ENCODE measurements at regions not wholly inside any gene's neighbourhood (a gene's known extent, or its start where the extent isn't known, plus 50 kb on each side); places are given as distances from the start of the nearest gene placed in this dataset.
A peak's percentile ranks its signal among the peaks of the same experiment; 100 is the strongest.

DNA sequence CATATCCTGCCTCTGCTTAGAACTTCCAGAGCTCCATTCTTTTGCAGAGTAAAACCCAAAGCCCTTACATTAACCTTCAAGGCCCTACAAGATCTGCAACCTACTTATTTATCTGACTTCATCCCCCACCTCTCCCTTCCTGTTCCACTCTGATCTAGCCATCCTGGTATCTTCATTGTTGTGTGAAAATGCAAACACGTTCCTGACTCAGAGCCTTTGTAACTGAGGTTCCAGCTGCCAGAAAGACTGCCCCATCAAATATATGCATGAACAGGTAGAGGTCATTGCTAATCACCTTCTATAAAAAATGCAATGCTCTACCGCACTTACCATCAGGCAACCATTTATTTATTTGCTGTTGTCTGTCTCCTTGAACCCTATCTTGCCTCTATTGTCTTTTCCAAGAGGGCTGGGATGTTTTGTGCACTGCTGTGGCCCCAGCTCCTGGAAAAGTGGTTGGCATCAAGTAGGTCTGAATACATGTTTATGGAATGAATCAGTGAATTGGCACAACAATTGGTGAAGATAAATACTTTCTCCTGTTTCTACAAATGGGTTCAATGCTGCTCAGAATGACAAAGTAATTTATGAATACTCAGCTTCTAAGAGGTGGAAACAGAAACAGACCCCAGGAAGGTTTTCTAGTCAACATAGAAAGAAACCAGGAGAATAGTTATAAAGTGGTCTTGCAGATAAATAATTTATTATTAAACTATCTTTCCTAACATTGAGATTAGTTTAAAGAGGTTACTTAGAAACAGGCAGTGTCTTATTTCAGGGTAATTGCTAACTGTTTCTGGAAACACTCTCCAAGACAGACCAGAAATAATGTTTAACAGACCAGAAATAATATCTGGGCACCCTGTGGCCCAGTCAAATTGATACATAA lies 230.6 kb upstream of the CD180 start:
- H3K9me3 Mint-ChIP-seq = peaks cover 3% of the 10 kb centered on the region
- no peak for DNase-seq (ENCODE audit: low spot score in 2 of 2)

DNA sequence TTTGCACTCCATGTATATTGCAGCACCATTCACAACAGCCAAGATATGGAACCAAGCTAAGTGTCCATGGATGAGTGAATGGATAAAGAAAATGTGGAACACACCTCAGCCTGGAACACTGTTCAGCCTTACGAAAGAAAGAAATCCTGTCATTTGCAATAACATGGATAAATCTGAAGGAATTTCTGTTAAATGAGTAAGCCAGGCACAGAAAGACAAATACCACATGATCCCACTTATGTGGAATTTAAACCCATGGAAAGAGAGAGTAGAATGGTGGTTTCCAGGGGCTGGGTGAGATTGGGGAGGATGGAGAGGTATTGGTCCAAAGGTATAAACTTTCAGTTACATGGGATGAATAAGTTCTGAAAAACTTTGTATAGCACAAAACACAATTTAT lies 228.9 kb upstream of the CD180 start:
- no peak overlapping the region for H3K4me3 Mint-ChIP-seq
- peaks cover 1% of the 10 kb centered on the region for H3K36me3 Mint-ChIP-seq
- H3K27ac Mint-ChIP-seq = no peak overlapping the region
- DNase-seq (ENCODE audit: low spot score in 2 of 2) (no peak), ATAC-seq (ENCODE audit: low read depth) (no peak)
- H3K9me3 Mint-ChIP-seq = peaks cover 3% of the 10 kb centered on the region
- peaks cover 4% of the 10 kb centered on the region for H3K27me3 Mint-ChIP-seq
- H3K4me1 Mint-ChIP-seq = no peaks in the 10 kb centered on the region

More for the DNA sequence above, 230.6 kb upstream of the CD180 start:
- Mint-ChIP-seq H3K27me3 (peaks cover under 1% of the 10 kb centered on the region), H3K4me1 (no peaks in the 10 kb centered on the region), H3K4me3 (no peak overlapping the region), H3K27ac (no peak overlapping the region), H3K36me3 (no peaks in the 10 kb centered on the region)
- ATAC-seq (ENCODE audit: low read depth) = no peak

DNA sequence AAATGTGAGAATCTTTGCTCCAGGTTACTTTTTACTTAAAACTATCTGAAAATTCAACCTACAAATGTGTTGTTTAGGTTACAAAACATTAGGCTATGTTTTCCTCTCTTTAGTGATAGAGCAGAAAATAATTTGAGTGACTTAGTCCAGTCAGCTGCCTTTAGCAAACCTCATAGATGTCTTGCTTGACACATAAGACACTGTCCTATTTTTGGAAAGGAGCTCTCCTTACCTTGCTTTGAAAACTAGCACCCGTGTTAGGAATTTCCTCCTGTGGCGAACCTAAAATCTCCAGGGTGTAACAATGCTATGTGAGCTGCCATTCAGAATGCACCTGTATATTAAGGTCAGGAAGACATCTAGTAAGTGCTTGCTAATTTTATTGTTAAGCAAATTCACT lies 221.2 kb upstream of the CD180 start:
- no peak for ATAC-seq (ENCODE audit: low read depth)
- Mint-ChIP-seq H3K4me3 (no peak overlapping the region), H3K9me3 (no peaks in the 10 kb centered on the region), H3K27me3 (peaks cover 4% of the 10 kb centered on the region), H3K36me3 (peaks cover 1% of the 10 kb centered on the region), H3K4me1 (no peaks in the 10 kb centered on the region), H3K27ac (no peak overlapping the region)
- DNase-seq (ENCODE audit: low spot score in 2 of 2) = no peak

DNA sequence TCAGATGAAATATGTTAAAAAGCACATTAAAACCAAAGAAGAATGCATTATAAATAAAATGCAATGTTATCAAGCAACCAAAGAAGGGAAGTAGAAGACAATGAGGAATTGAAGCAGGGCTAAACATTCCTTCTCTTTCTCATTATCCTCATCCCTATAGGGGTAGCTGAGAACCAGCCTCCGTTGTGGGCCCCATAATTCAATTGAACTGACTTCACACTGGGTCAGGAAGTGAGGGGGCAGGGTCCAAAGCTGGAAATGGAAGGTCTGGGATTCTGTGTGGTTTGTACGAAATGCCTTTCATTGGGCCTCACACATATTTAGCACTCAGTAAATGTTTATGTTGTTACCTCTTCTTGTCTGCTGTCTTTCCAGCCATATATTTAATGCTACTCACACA lies 220.4 kb upstream of the CD180 start:
- H3K36me3 Mint-ChIP-seq = no peaks in the 10 kb centered on the region
- no peak overlapping the region for H3K27ac Mint-ChIP-seq
- no peak overlapping the region for H3K4me3 Mint-ChIP-seq
- no peak for DNase-seq (ENCODE audit: low spot score in 2 of 2)
- ATAC-seq (ENCODE audit: low read depth) = no peak
- H3K4me1 Mint-ChIP-seq = no peaks in the 10 kb centered on the region
- no peaks in the 10 kb centered on the region for H3K9me3 Mint-ChIP-seq
- peaks cover 3% of the 10 kb centered on the region for H3K27me3 Mint-ChIP-seq

DNA sequence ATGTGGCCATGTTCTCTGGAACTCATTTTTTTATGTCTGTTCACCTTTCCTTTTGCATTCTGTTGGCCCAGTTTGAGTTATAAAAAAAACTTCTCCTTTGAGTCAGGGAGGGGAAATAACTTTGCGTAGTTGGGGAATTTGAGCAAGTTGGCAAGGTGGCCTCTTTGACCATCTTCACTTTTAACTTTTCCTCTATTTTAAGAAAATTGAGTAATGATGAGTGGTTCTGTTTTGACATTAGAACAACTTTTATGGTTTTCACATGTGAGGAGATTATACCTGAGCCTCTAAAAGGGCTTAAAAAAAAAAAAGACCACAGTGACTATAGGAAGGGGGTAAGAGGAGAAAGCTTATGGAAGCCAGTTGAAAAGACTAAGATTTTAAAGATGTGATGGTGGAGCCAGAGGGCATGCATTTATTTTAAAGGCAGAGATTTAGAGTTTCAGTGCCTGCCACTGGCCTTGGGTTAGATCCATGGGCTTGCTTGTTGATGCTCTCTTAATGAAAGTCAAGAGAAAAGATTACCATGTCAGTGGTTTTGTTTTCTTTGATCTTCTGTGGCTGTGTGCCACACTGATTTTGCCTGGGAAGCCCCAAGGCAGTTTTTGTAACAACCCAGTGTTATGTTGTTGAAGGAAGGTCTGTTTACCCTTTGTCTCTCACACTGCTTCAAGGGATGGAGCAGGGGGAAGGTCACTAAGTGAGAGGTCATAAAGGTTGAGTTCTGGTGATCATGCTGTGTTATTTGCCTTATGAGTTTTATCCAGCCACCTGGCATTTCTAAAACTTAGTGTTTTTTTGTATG lies 219.7 kb upstream of the CD180 start:
- no peak overlapping the region for H3K4me3 Mint-ChIP-seq
- no peak for ATAC-seq (ENCODE audit: low read depth)
- H3K4me1 Mint-ChIP-seq = no peaks in the 10 kb centered on the region
- H3K27ac Mint-ChIP-seq = no peak overlapping the region
- H3K9me3 Mint-ChIP-seq = no peaks in the 10 kb centered on the region
- peaks cover 3% of the 10 kb centered on the region for H3K27me3 Mint-ChIP-seq
- no peak for DNase-seq (ENCODE audit: low spot score in 2 of 2)
- no peaks in the 10 kb centered on the region for H3K36me3 Mint-ChIP-seq

DNA sequence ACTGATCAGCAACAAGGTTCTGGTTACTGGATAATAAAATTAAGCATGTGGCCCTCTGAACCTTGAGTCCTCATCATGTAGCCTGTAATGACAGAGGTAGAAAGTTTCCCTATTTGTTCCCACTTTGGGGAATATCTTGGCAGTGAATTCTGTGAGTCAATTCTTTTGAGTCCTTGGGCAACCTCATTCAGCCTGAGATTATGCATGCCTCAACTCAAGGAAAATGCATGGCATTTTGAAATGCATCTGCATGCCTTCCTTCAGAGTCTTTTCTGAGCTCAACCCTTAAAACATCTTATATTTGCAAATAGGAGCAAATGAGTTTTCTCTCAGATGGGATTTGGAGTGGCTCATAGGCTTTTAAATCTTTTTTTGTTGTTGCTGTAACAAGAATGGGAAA lies 218.1 kb upstream of the CD180 start:
- Mint-ChIP-seq H3K27ac (no peak overlapping the region), H3K4me1 (no peaks in the 10 kb centered on the region), H3K9me3 (no peaks in the 10 kb centered on the region), H3K27me3 (no peaks in the 10 kb centered on the region), H3K36me3 (no peaks in the 10 kb centered on the region), H3K4me3 (no peak overlapping the region)
- ATAC-seq (ENCODE audit: low read depth) (no peak), DNase-seq (ENCODE audit: low spot score in 2 of 2) (no peak)

DNA sequence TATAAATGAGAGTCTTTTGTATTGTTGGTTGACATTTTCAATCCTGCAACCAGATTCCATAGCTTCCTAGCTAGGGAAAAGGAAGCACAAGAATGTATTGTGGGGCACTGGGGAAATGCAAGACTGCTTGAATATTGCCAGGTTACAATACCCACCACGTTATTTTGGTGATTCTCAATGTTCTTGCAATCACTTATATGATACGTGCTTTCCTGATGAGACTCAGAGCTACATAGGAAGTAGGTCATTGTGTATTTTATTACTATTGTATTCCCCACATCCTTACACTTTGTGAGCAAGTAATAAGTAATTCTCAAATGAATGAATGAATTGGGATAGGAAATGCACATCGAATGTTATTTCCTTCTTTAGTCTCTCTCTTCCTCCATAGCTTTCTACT lies 217.1 kb upstream of the CD180 start:
- DNase-seq (ENCODE audit: low spot score in 2 of 2) (no peak), ATAC-seq (ENCODE audit: low read depth) (no peak)
- H3K36me3 Mint-ChIP-seq = no peaks in the 10 kb centered on the region
- H3K27me3 Mint-ChIP-seq = no peaks in the 10 kb centered on the region
- peaks cover 3% of the 10 kb centered on the region for H3K4me1 Mint-ChIP-seq
- no peak overlapping the region for H3K27ac Mint-ChIP-seq
- H3K9me3 Mint-ChIP-seq = no peaks in the 10 kb centered on the region
- H3K4me3 Mint-ChIP-seq = no peak overlapping the region

DNA sequence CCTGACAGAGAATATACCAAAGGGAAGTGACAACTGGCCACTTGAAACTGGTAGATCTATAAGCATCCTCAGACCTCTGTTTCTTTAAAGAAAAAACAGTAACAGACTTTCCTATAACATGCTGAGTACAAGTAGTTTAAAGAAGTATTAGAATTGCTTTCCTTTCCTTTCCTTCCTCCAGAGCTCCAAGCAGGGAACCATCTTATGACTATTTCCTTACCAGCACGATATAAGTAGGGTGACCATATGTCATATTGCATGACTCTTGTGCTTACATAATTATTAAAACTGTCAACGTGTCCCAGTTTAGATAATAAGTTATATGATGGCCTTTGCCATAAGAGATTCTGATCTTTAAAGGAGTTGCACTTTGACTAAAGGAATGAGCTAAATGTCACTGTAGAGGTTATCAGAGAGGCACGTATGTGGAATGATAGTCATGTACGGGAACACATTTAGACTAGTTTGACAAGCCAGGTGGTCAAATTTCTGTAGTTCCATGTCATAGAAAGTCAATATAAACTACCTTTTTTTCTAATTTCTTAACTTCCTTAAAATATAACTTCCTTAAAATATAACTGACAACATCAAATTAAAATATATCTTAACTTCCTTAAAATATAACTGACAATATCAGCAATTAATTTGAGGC lies 212.7 kb upstream of the CD180 start:
- no peak for DNase-seq (ENCODE audit: low spot score in 2 of 2)

DNA sequence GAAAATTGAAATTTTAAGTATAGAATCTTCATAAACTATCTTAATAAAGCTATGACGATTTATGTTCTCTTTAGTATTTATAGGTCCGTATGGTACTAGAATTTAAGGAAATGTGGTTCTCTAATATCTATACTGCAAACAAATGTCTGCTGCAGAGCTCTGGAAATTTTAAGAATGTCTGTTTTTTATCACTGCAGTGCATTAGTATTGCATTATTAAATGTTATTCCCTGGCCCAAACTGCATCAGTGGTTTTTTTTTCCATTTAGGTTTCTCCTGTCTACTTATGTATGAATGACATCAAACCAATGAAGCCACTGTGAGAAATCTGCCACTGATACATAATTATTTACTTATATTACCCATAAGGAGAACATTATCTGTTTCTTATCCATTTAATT lies 211.4 kb upstream of the CD180 start:
- Mint-ChIP-seq H3K27me3 (peaks cover 5% of the 10 kb centered on the region), H3K9me3 (no peaks in the 10 kb centered on the region), H3K4me1 (peaks cover 3% of the 10 kb centered on the region), H3K4me3 (no peak overlapping the region), H3K36me3 (no peaks in the 10 kb centered on the region), H3K27ac (no peak overlapping the region)
- no peak for ATAC-seq (ENCODE audit: low read depth)
- DNase-seq (ENCODE audit: low spot score in 2 of 2) = no peak

More for the DNA sequence above, 212.7 kb upstream of the CD180 start:
- no peak overlapping the region for H3K27ac Mint-ChIP-seq
- H3K36me3 Mint-ChIP-seq = no peaks in the 10 kb centered on the region
- H3K4me3 Mint-ChIP-seq = no peak overlapping the region
- no peaks in the 10 kb centered on the region for H3K9me3 Mint-ChIP-seq
- ATAC-seq (ENCODE audit: low read depth) = peak; percentile 53
- peaks cover 3% of the 10 kb centered on the region for H3K27me3 Mint-ChIP-seq
- peaks cover 3% of the 10 kb centered on the region for H3K4me1 Mint-ChIP-seq

DNA sequence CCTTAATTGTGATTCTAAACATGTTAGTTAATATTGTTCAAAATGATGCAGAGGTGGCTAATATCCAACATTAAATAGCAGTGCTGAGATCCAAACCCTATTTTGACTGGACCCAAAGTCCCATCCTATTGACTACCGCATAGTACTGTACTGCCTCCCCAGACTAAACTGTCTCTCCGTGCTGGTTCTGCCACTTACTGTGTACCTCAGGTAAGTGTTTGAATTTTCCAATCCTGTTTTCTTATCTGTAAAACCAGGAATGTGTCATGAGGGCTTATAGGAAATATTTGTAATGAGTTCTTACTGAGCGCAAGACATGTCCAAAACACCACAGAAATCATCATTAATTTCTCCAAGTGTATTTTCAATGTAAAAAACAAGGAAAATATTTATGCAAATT lies 209.2 kb upstream of the CD180 start:
- Mint-ChIP-seq H3K4me1 (peaks cover 3% of the 10 kb centered on the region), H3K36me3 (no peaks in the 10 kb centered on the region), H3K9me3 (no peaks in the 10 kb centered on the region), H3K27me3 (peaks cover 10% of the 10 kb centered on the region), H3K4me3 (no peak overlapping the region), H3K27ac (no peak overlapping the region)
- DNase-seq (ENCODE audit: low spot score in 2 of 2) (no peak), ATAC-seq (ENCODE audit: low read depth) (no peak)

DNA sequence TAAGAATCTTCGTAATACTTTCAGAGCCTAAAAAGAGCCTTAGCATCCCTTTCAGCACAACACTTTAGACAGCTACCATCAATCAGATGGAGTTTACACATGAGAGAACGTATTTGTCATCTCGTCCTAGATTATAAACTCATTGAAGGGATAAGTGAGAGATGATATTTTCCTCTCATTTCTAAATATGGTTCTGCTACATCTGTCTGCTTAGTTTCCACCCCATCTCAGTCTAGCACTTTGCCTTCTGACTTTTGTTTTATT lies 208.4 kb upstream of the CD180 start:
- no peaks in the 10 kb centered on the region for H3K9me3 Mint-ChIP-seq
- H3K4me3 Mint-ChIP-seq = no peak overlapping the region
- H3K27ac Mint-ChIP-seq = no peak overlapping the region
- H3K27me3 Mint-ChIP-seq = peaks cover 13% of the 10 kb centered on the region
- H3K4me1 Mint-ChIP-seq = peaks cover 3% of the 10 kb centered on the region
- DNase-seq (ENCODE audit: low spot score in 2 of 2) = no peak
- ATAC-seq (ENCODE audit: low read depth) = no peak
- no peaks in the 10 kb centered on the region for H3K36me3 Mint-ChIP-seq

DNA sequence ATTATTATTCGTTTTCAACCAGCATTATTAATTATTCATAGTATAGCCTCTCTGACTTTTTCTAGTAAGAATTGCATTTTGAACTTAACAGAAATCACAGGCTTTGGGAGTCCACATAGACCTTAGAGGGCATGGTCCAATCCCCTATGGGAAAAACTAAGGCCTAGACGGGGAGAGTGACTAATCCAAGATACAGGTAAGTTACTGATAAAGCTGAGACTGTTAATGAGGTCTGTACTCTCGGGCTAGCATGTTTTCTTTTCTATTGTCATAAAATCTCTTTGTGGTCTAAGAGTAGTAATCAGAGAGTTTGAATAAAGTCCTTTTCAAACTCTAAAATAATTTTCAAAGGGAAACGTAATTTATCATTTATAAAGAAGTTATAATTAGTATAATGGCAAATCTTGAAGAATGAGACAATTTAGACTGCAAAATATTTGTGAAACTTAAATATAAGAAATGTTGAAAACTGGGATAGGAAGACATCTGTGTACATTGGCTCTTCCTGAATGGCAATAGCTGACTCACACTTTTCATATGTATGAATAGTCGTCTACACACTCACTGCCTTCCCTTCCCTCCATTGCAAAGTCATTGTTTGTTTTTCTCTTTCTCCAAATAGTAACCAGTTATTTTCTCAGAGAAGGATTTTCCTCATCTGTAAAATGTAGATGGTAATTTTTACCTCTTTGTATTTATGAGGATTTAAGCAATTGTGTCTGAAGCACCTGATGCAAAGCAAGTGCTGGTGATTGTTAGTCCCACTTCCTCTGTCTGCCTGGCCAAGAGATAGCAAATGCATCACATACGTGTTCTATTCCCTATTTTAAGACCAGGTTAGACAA lies 207.9 kb upstream of the CD180 start:
- Mint-ChIP-seq H3K36me3 (no peaks in the 10 kb centered on the region), H3K27me3 (peaks cover 13% of the 10 kb centered on the region), H3K27ac (no peak overlapping the region), H3K9me3 (no peaks in the 10 kb centered on the region), H3K4me3 (no peak overlapping the region), H3K4me1 (peaks cover 3% of the 10 kb centered on the region)
- DNase-seq (ENCODE audit: low spot score in 2 of 2) = no peak
- no peak for ATAC-seq (ENCODE audit: low read depth)

DNA sequence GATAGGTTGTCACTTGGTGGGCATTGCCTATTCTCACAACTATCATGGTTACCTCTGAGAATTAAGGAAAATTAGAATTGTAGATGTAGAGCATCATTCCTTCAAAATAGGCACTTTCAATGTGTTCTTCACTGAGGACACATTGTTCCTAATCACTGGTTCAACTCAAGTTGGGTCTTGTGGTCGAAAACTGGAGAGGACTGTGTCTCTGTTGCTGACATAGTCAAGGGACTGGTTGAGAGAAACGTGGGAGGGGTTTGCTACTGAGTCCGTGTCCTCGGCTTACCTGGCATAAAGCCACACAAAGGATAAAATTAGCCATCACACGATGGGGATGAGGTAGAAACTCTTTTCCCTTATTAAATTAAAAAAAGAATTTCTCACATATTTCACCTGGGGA lies 205.9 kb upstream of the CD180 start:
- Mint-ChIP-seq H3K9me3 (no peaks in the 10 kb centered on the region), H3K36me3 (no peaks in the 10 kb centered on the region), H3K27me3 (peaks cover 13% of the 10 kb centered on the region), H3K4me1 (no peaks in the 10 kb centered on the region), H3K27ac (no peak overlapping the region), H3K4me3 (no peak overlapping the region)
- DNase-seq (ENCODE audit: low spot score in 2 of 2) = no peak
- ATAC-seq (ENCODE audit: low read depth) = no peak

DNA sequence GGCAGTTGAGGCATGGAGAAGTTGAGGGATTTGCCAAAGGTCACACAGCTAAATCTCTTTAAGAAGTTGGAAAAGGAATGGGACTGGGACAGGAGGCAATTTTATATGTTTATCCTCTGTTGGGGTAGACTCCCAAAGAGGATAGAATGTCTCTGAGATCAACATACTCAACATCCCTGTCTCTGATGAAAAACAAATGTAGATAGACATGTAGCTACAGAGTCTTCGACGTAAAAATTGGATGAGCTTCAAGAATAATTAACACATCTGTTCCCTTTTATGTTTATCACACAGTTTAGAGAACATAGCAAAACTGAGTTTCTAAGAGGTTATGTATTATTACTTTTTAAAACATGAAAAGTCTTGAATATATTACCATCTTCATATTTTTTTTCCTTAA lies 204.6 kb upstream of the CD180 start:
- no peak for ATAC-seq (ENCODE audit: low read depth)
- no peak overlapping the region for H3K27ac Mint-ChIP-seq
- no peak for DNase-seq (ENCODE audit: low spot score in 2 of 2)
- H3K9me3 Mint-ChIP-seq = no peaks in the 10 kb centered on the region
- H3K4me1 Mint-ChIP-seq = no peaks in the 10 kb centered on the region
- H3K36me3 Mint-ChIP-seq = no peaks in the 10 kb centered on the region
- no peak overlapping the region for H3K4me3 Mint-ChIP-seq
- H3K27me3 Mint-ChIP-seq = peaks cover 13% of the 10 kb centered on the region
